LNCAP (cell line): ENCODE measurements at regions not wholly inside any gene's neighbourhood (a gene's known extent, or its start where the extent isn't known, plus 50 kb on each side); places are given as distances from the start of the nearest gene placed in this dataset.

Source experiments
- TF ChIP-seq, protein P1 (sequence below): fragments of 450-650 bp; IDR thresholded peaks from 2 replicates; pipeline ENCODE4 v1.5.1; 2017; ENCODE audit warnings: mild to moderate bottlenecking

DNA sequence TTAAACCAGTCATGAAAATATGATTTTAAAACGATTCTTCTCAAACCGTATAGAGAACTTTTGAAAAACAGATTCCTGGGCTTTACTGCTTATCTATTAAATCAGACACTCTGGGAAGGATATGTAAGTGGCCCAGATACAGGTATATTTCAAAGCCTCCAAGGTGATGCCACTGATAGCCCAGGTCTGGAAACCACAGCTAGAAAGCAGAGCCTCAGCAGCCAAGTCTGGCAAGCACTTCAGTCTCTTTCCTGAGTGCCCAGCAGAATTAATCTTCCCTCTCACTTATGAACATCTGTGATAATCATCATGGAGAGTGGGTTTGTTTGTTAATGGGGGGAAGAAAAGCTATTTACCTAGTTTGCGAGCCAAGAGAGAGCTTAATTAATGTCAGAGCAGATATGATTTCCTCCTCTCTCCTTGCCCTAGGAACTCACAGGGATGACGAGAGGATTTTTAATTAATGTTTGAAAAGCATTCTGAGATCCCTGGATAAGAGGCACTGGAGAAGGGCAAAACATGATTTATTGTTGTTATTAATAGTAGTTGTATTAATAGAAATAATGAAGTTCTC lies 368.4 kb downstream of the TLE1 start:
- TF ChIP-seq, protein P1, sequence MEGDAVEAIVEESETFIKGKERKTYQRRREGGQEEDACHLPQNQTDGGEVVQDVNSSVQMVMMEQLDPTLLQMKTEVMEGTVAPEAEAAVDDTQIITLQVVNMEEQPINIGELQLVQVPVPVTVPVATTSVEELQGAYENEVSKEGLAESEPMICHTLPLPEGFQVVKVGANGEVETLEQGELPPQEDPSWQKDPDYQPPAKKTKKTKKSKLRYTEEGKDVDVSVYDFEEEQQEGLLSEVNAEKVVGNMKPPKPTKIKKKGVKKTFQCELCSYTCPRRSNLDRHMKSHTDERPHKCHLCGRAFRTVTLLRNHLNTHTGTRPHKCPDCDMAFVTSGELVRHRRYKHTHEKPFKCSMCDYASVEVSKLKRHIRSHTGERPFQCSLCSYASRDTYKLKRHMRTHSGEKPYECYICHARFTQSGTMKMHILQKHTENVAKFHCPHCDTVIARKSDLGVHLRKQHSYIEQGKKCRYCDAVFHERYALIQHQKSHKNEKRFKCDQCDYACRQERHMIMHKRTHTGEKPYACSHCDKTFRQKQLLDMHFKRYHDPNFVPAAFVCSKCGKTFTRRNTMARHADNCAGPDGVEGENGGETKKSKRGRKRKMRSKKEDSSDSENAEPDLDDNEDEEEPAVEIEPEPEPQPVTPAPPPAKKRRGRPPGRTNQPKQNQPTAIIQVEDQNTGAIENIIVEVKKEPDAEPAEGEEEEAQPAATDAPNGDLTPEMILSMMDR, result no peak

DNA sequence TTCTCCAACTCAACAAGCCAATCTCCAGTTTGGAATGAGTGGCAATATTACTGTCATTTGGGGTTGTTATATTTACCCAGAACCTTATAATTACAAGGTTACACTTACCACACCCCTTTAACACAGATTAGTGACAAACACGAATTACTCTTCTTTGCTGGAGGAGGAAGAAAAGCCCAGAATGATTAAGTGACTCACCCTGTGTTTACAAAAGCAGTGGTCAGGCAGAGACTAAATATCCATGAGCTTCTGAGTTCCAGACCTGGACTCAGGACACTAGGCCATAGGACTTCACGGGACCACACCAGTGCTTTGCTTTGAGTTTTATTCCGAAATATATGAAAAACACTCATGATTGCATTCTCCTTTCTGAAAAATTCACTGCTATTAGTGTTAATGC lies 370.8 kb downstream of the TLE1 start:
- TF ChIP-seq, protein P1, result no peak

DNA sequence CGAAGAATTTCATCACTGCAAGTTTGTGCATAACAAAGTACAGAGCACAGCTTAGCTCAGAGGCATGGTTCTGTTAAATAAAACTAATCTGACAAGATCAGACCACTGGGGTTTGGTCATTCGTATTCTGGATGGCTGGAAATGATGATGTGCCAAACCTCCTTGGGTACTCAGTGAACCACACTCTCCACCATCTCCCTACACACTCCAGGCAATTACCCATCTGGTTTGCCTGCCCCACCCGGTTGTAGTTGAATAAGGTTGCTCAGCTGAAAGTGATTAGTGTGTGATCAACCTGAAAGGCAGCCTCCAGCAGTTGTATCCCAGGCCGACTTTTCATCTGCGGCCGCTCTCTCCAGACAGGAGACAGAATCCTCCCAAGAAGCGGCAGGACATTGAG lies 371.4 kb downstream of the TLE1 start:
- TF ChIP-seq, protein P1, result no peak

DNA sequence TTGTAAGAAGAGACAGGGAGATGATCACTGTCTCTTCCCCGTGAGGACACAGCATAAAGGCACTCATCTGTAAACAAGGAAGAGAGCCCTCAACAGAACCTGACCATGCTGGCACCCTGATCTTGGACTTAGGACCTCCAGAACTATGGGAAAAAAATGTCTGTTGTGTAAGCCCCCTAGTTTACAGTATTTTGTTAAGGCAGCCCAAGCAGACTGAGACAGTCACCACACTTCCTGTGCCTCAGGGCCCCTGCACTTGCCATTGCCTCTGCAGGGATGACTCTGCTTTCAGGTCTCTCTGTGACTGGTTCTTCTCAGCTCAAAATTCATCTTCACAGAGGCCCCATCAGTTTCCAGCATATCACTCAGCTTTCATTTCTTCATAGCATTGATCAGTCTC lies 372.1 kb downstream of the TLE1 start:
- TF ChIP-seq, protein P1, result no peak

DNA sequence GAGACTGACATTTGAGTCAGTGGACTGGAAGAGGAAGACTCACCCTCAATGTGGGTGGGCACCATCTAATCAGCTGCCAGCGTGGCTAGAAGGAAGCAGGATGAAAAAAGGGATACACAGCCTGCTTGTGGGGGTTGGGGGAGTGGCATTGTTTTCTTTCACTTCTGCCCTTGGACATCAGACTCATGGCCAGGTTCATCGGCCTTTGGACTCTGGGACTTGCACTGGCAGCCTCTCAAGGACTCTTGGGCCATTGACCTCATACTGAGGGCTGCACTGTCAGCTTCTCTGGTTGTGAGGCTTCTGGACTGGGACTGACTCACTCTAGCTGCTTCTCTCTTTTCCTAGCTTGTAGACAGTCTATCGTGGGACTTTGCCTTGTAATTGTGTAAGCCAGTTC lies 374.9 kb downstream of the TLE1 start:
- TF ChIP-seq, protein P1, result no peak

DNA sequence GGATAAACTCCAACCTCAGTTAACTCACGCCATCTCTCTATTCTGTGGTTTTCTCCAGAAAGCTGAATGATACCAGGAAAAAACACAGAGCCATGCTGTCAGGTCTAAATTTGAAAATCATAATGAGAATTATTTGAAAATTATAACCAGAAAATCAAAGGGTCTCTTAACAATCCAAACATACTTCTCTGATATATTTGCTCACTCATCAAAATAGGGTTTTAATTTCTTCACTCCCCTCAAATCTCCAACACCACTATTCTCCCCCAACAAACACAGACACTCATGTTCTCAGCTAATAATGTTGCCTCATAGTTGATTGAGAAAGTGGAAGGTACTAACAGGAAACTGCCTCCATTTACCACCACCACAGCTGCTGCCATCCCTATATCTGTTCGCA lies 375.5 kb downstream of the TLE1 start:
- TF ChIP-seq, protein P1, result no peak

DNA sequence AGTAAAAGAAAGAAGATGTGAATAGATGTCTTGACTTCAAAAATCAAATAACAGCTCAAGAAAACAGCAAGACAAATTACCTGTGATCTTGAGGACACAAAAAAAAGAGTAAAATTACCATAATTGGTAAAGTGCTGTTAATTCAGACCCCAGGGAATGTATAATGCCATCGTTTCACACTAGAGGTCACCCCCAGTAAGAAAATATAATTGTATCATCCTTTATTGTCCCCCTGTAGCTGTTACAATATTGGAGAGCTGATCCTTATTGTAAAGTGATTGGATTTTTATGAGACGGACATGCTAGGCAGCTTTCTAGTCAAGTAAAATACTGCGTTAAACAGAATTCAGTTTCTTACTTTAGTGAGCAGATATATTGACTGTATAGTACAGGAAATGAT lies 377.0 kb downstream of the TLE1 start:
- TF ChIP-seq, protein P1, result 0 out of 2 replicates have a peak, but pooled peaks have one; percentile 24

DNA sequence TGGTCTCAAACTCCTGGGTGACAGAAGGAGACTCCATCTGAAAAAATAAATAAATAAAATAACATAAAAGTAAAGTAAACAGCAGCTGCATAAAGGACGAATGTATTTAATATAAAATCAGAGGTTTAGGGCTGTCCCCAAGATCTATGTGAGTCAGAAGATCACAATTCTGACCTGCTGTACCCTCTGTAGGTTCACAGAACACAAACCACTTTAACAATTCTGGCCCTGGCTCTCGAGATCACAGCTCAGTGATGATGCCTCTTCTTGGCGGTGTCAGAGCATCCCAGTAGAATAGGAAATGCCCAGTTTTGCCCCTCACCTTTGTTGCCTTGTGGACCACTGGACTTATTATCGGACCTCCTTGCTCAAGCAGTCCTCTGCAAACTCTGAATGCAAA lies 380.9 kb downstream of the TLE1 start:
- TF ChIP-seq, protein P1, result no peak
